GM18861 (cell line): ENCODE measurements at regions not wholly inside any gene's neighbourhood (a gene's known extent, or its start where the extent isn't known, plus 50 kb on each side); places are given as distances from the start of the nearest gene placed in this dataset.

Source experiments
- ATAC-seq: cut with Tn5 transposase; IDR thresholded peaks from one replicate; pipeline ENCODE4 v1.9.1; 2021; ENCODE audit not compliant: unreplicated experiment

- no peak for ATAC-seq
Observed at GRCh38 chr5:74918232-74918669, 52.1 kb upstream of the FAM169A start.

GRCh38 chr5:74916831-74917710, 50.9 kb upstream of the FAM169A start:
- ATAC-seq: no peak
